GM18870 (cell line): ENCODE measurements at regions not wholly inside any gene's neighbourhood (a gene's known extent, or its start where the extent isn't known, plus 50 kb on each side); places are given as distances from the start of the nearest gene placed in this dataset.
A peak's percentile ranks its signal among the peaks of the same experiment; 100 is the strongest.

Source experiments
- ATAC-seq: cut with Tn5 transposase; IDR thresholded peaks from one replicate; pipeline ENCODE4 v1.9.1; 2021; ENCODE audit warnings: moderate library complexity; ENCODE audit not compliant: unreplicated experiment

DNA sequence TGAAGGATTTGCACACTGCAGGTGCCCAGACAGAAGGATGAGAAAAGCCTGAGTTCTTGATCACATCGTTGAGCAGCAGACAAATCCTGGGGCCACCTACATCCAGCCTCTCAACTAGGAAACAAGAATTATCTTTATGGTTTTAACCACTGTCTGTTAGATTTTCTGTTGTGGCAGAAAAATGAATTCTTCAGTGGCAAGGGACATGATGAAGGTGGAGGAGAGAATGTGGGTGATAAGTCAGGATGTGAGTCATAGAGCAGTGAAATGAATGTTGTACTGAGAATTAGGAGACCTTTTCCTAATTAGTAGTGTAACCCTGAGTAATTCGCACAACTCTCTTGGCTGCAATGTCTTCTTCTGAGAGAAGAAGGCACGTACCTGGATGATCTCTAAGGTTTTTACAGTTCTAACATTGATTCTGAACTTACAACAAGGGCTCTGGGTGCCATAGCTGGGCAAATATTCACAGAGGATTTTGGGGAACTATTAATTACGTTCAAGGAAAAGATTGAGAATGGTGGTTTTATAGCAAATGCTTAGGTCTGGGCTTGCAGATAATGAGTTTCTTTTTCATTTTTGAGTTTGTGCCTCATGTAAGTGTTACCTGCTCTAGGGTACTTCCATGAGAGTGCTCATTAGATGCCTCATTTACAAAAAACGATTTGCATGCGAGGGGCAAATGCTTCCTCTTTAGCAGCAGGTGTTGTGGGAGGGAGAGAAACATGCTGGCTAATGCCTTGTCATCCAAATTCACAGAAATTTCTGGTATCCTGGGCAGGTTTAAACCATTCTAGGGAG, 111.0 kb upstream of the KL start:
- peak; percentile 71 for ATAC-seq

DNA sequence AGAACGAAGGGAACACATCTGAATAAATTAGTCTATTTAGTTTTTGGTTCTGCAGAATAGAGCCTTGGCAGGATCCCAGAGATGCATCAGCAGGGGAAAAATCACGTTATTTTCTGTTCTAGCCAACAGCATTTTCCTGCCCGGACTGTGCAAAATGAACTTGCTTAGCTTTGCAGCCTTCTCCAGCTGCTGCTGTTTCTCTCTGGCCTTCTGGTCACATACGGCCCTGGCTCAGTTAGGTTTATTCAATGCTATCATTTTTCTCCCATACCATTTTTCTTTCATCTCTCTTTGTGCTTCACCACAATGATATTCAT, 110.4 kb upstream of the KL start:
- ATAC-seq = no peak

- ATAC-seq = no peak
Measured at GRCh38 chr13:32907211-32907610, 109.0 kb upstream of the KL start.

GRCh38 chr13:32910530-32910929, 105.7 kb upstream of the KL start:
- ATAC-seq = no peak

- ATAC-seq = no peak
Measured at GRCh38 chr13:32911506-32911905, 104.7 kb upstream of the KL start.

GRCh38 chr13:32914686-32915085, 101.5 kb upstream of the KL start:
- ATAC-seq = no peak

DNA sequence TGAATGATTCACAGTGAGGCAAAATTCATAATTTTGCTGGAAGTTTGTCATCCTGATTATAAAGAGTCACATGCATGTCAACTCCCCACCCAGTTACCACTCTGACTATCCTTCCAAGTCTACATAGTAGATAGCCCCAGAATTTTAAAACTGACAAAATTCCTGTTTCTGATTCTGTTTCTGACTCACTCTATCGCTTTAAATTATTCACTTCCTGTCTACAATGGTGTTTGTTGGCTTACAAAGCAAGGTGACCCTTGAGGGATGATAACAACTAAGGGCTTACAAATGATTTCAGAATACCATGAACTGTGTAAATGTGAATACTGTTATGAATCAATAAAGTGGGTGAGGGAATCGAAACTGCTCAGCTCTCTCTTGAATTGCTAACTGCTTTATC, 98.7 kb upstream of the KL start:
- ATAC-seq = no peak

DNA sequence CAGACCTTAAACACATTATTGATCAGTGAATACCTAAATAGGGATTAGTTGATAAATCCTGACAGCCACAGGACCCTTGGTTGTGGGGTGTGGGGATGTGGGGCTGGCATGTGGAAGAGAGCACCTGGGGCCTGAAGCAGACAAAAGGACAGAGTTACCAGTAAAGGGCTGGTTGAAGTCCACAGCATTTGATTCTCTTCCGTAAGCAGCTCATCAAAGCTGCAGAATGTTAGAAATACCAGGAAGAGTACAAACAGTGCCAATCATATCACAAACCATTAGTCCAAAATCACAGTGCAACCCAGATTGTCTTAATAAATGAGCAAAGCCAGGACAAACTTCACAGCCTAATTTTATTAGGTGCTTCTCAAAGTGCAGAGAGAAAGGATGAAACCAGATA, 92.5 kb upstream of the KL start:
- ATAC-seq = no peak

DNA sequence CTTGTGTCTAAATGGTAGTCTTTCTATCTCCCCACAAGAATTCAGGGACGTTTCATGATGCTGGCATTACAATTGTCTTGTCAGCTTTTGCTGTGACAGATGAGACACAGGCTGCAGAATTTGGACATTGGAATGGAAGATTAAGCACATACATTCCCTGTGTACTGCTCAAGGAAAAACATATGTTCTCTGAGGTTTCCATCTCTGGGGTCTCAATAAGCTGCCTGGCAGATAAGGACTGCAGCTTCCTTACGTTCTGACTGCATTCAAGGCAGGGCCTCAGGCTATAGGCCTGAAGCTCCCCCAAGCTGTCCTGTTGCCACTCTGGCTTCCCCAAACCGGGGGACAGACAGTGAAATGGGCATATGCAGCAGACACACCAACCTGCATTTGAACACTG, 91.3 kb upstream of the KL start:
- ATAC-seq = no peak

DNA sequence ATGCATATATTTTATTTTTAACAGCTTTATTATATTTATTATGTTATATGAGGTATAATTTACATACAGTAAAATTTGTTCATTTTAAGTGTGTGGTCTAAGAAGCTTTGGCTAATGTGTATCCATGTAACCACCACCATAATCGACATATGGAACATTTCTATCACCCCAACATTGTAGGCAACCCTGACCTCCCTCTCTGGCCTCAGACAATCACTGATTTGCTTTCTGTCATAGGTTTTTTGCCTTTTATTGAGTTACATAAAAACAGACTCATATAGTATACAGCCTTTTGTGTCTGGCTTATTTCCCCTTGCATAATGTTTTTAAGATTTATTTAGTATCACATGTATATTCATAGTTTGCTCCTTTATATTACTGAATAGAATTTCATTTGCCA, 90.7 kb upstream of the KL start:
- ATAC-seq = no peak

DNA sequence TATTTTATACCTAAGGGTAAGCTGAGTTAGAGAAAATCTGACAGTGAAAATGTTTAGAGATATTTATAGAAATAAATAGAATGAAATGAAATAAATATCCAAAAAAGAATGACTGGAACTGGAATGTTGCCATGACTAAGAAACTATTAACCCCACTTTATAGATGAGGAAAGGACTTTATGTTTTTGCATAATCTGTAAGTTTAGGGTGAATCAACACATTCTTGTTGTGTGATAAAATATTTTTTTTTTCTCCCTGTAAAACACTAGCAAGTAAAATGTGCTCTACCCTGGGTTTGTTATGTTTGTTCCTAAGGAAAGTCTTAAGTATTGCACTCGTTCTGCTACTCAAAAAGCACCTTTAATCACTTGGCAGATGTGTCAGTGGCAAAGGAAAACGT, 83.8 kb upstream of the KL start:
- no peak for ATAC-seq

GRCh38 chr13:32936716-32937115, 79.5 kb upstream of the KL start:
- no peak for ATAC-seq

GRCh38 chr13:32938314-32938713, 77.9 kb upstream of the KL start:
- ATAC-seq = no peak

DNA sequence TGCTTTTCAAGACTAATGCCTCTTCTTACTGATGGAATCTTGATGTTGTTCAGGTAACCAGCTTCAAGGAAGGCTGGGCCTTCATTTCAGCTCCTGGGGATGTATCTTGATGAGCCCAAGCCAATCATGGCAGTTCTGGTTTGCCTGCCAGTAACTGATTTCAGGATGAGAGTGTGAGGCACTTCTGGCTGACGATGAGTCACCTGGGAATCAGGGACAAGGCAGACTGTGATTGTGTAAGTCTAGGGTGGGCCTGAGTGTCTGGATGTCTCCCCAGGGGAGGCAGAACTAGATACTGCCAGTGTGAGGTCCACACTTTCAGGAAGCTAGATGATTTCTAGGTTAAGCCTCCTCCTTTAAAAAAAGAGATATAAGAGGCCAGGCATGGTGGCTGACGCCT, 77.3 kb upstream of the KL start:
- no peak for ATAC-seq

GRCh38 chr13:32940601-32941000, 75.6 kb upstream of the KL start:
- ATAC-seq = no peak

DNA sequence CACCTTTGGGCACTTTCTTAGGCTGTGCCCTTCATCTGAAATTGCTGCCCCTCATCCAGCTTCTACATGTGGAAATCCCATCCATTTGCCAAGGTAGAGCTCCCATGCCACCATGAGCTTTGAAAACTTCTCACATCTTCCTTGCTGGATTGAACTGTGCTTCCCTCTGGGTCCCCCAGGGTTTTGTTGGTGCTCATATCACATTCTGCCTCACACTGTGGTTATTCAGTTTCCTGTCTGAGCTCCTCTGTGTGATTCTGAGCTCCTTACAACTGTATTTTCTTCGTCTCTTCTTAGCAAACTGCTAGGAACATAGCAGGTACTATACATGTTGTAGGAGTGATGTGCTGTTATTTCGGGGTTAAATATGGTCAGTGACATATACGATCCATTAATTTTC, 74.9 kb upstream of the KL start:
- ATAC-seq = no peak

DNA sequence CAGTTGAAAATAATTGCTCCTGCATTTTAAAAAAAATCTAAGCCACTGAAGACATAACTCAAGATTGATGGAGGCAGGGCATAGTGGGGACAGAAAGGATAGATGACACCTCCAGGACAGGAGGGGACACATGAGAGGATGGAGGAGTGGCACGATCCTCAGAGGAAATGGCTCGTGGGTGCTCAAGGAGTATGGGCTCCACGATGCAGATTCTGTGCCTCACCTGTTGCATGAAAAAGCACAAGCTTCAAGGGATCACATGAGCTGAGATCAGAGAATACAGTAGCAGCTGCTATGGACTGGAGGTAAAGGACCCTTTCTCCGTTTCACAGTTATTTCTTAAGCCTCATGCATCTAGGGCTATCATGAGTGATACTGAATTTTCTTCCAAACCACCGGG, 69.7 kb upstream of the KL start:
- no peak for ATAC-seq

DNA sequence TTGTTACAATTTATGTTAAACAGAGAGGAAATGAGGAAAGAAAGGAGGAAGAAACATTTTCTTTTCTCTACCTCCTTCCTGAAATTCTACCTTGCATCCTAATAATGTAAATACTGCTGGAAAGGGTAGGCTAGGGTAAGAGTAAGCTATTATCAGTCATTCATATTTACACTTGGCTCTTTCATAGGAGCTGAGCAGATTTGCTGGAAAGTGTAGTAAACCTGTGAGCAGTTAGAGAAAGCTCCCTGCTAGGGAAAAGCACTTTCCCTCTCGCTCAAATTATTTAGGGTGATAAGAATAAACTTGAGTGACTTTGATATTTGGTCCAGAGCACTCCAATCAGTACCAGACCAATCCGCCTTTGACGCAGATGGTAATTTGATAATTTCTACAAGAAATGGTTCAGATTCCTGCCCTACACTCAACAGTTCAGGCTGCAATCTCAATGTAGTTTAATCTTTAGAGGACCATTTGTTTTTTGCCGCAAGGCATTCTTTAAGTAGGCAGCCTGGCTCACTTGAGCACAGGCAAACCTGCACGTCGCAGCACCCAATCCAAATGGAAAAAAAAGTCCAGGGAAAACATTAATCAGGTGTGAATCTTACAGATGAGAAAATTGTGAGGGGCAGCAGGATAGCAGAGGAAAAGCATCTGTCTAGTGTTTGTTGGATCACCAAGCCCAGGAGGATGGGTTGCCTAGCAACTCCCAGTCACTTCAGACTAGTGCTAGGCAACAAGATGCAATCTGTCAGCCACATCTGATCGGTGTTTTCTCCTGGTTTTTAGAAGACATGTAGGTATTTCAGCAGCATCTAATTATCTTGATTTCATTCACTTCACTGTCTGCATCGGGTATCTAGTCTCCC, 68.6 kb upstream of the KL start:
- ATAC-seq = no peak

- no peak for ATAC-seq
Measured at GRCh38 chr13:32949820-32950219, 66.4 kb upstream of the KL start.

DNA sequence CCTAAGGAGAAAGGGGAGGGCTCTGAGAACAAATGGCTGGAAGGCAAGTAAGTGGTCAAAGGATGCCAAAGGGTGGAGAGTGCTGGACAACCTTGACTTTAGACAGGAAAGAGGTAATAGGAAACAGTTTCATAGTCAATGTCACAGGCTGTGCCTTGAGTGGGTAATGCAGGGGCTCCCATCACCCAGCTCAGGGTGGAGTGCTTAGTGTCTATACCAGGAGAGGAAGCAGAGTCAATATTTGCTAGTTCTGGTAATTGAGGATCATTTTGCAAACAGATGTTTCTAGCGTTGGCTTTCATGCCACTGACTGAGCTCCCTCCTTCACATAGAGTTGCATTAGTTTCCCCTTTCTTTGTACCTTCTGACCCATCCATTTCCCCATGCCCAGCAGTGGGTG, 64.6 kb upstream of the KL start:
- ATAC-seq = no peak

- no peak for ATAC-seq
Measured at GRCh38 chr13:32955881-32956594, 60.2 kb upstream of the KL start.

DNA sequence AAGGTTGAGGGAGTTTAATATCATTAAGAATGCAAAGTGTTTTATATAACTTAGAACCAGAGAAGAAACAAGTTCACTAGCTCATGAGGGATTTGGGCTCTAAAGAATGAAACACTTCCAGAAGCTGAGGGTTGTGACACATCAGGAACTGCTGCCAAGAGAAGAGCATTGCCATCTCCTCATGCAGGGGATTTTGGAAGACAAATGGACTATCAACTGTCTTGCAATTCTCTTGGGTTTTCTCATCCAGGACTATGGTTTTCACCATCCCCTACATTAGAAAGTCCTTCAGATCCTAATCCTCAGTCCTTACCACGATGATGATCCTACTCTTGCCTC, 59.7 kb upstream of the KL start:
- no peak for ATAC-seq
